Heart right ventricle (tissue), 16 donors: ENCODE measurements at regions not wholly inside any gene's neighbourhood (a gene's known extent, or its start where the extent isn't known, plus 50 kb on each side); places are given as distances from the start of the nearest gene placed in this dataset.

Source experiments
- ATAC-seq, 8 donors: fragments of 200-7000 bp; cut with Tn5 transposase; one replicate each; pipeline ENCODE4 v1.9.1; 2020; ENCODE audit warnings: mild to moderate bottlenecking in 8 of 8, moderate library complexity in 8 of 8, moderate number of reproducible peaks in 1 of 8
- DNase-seq, 2 donors: peaks; one replicate each; pipeline ENCODE4 v3.0.0-alpha.2; 2020
- H3K27ac ChIP-seq, 10 donors: fragments of 200-600 bp; sonication (generic) in 2 of 10; one replicate each; pipeline versions ENCODE4 v1.5.0 to v1.8.0; 2020 to 2022; ENCODE audit warnings: mild to moderate bottlenecking in 3 of 10
- H3K27me3 ChIP-seq, 7 donors: fragments of 200-600 bp; one replicate each; pipeline ENCODE4 v1.8.0; 2021 to 2022; ENCODE audit warnings: mild to moderate bottlenecking in 2 of 7
- H3K36me3 ChIP-seq, 9 donors: fragments of 200-600 bp; sonication (generic) in 1 of 9; one replicate each; pipeline versions ENCODE4 v1.5.0 to v1.8.0; 2020 to 2022; ENCODE audit warnings: mild to moderate bottlenecking in 2 of 9
- H3K4me1 ChIP-seq, 9 donors: fragments of 200-600 bp; sonication (generic) in 1 of 9; one replicate each; pipeline versions ENCODE4 v1.5.0 to v1.8.0; 2020 to 2022; ENCODE audit warnings: mild to moderate bottlenecking in 4 of 9
- H3K4me3 ChIP-seq, 10 donors: fragments of 200-600 bp; sonication (generic) in 2 of 10; one replicate each; pipeline versions ENCODE4 v1.5.0 to v1.8.0; 2020 to 2022; ENCODE audit warnings: mild to moderate bottlenecking in 7 of 10, moderate library complexity in 2 of 10
- H3K9me3 ChIP-seq, 11 donors: fragments of 200-600 bp in 10 of 11; sonication (generic) in 2 of 11; one replicate each; pipeline versions ENCODE4 v1.5.0 to v1.8.0; 2013 to 2022; ENCODE audit warnings: mild to moderate bottlenecking in 2 of 11, control low read depth in 1 of 11, moderate library complexity in 1 of 11
- CTCF ChIP-seq, 9 donors: fragments of 200-600 bp; sonication (generic) in 2 of 9; IDR thresholded peaks; one replicate each; pipeline versions ENCODE4 v1.5.0 to v1.8.0; 2021 to 2022; ENCODE audit warnings: antibody characterized with exemption in 9 of 9, mild to moderate bottlenecking in 5 of 9, moderate library complexity in 1 of 9
- WGBS, 2 donors: extraction: QIAGEN DNeasy Blood & Tissue Kit; methylation state at CpG; one replicate each; pipeline ENCODE4 v1.1.7; 2013; ENCODE audit warnings: inconsistent platforms in 1 of 2; 5-methylcytosine and 5-hydroxymethylcytosine counted together
- intact Hi-C, 10 donors: fragments of 100-400 bp; cut with DNase I; formaldehyde crosslinking; loops; one replicate each; pipeline versions ENCODE4 v1.11.1 to v1.14.2; 2022
- donor health status: Arrhythmogenic right ventricular cardiomyopathy.
- donor health status: ischemic (EF 13 %, LVEDD 7.1; RV severe dilation, severe dysfunction).
- donor health status: healthy with polysubstance abuse.
- donor health status: DM: no; HTN: yes; CAD: no.
- donor health status: DM: no; HTN: no; CAD: no.
- donor health status: ischemic (EF 25% LVEDD 6.9; RV normal size, moderate dysfunction).
- donor health status: ischemic (EF 25% LVEDD 5.7; RV mildly dilated, moderate dysfunction).
- donor health status: healthy.
- donor health status: DM: yes; HTN: yes; CAD: no.
- donor health status: Ischemic cardiomyopathy.
- donor health status: ischemic (EF 35%, LVEDD 5.7; RV mildly dilated, moderate dysfunction).
- donor health status: nonischemic (EF 11% LVEDD 7.7; RV severe dilation, severe dysfunction).
- donor health status: DM: yes; HTN: yes; CAD: no.
- donor health status: PGD.
- donor health status: ischemic (EF 29% LVEDD 5.4; RV normal size, mild dysfunction).
- donor health status: nonischemic (EF 23%, LVEDD 6.1; RV moderate dilation, normal function).

DNA sequence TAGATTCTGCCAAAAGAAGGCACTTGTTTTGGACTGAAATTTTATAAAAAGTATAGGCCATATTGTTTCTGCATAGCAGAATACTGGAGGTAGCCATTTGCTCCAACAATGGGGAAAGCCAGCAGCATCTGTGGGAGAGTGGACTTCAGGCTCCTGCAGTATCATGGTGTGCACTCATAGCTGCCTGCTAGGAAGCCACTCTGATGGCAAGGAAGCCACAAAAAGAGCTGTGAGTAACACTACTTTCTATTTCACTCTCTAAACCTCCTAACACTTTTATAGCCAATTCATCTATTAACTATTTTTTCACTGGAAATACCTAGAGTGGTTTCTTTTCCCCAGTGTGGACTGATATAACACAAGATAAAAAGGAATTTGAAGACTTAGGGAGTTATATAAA lies 144.4 kb upstream of the KCNJ3 start:
- intact Hi-C loops = no loop called here
- Histone ChIP-seq H3K27ac (no peak overlapping the region), H3K4me3 (no peak overlapping the region), H3K9me3 (peaks cover 0 to 12% (median 0%) of the 10 kb centered on the region in 11 donors), H3K27me3 (no peaks in the 10 kb centered on the region), H3K36me3 (no peaks in the 10 kb centered on the region), H3K4me1 (no peaks in the 10 kb centered on the region)
- ATAC-seq (no peak), DNase-seq (no peak)
- no peak for TF ChIP-seq CTCF (IDR thresholded peaks at IDR 0.05)

GRCh38 chr2:154555710-154556109 lies 142.8 kb upstream of the KCNJ3 start:
- intact Hi-C loops = no loop called here
- Histone ChIP-seq H3K36me3 (no peaks in the 10 kb centered on the region), H3K27me3 (no peaks in the 10 kb centered on the region), H3K9me3 (peaks cover 0 to 12% (median 0%) of the 10 kb centered on the region in 11 donors), H3K27ac (no peak overlapping the region), H3K4me3 (no peak overlapping the region), H3K4me1 (no peaks in the 10 kb centered on the region)
- no peak for ATAC-seq
- DNase-seq = no peak
- TF ChIP-seq CTCF (IDR thresholded peaks at IDR 0.05) = no peak
- 93 to 95% methylated on average over 1 of the region's 1 CpG for WGBS, 2 donors

DNA sequence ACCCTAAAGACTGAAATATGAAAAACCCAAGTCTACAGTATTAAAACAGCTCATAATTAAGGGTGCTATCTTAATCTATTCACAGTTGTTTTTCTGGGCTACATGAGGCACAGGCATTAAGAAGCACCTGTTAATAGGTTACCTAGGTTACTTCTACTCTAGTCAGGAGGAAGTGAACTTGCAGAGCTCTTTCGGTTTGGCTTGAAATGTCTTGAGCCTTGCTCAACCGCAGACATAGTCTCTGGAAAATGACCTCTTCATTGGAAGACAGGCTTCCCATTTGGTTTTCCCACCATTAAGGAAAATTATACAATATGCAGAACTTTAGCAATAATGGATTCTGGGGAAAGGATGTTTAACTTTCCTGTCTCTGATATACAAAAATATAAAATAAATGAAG lies 142.3 kb upstream of the KCNJ3 start:
- TF ChIP-seq CTCF (IDR thresholded peaks at IDR 0.05) = no peak
- Histone ChIP-seq H3K4me1 (no peaks in the 10 kb centered on the region), H3K36me3 (no peaks in the 10 kb centered on the region), H3K27ac (no peak overlapping the region), H3K4me3 (no peak overlapping the region), H3K9me3 (peaks cover 0 to 12% (median 0%) of the 10 kb centered on the region in 11 donors), H3K27me3 (no peaks in the 10 kb centered on the region)
- ATAC-seq = no peak
- WGBS, 2 donors = 86 to 87% methylated on average over 2 of the region's 2 CpGs
- no peak for DNase-seq
- intact Hi-C loops = no loop called here

DNA sequence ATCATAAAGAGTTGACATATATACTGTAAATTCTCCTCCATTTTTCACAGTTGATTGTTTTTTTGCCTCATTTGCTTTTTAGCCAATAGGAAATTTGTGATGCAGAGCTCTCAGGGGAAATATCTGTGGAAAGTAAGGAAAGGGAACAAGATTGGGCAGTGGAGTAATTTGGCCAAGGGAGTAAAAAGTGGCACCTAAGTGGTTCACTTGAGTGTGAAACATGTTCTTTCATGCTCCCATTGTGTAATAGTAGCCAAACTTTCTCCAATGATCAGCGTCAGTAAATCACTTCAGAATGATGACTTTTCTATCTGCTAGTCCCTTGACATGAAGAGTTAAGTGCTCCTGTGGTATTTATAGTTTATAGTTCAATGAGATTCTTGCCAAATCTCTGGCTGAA lies 141.9 kb upstream of the KCNJ3 start:
- intact Hi-C loops = no loop called here
- no peak for ATAC-seq
- Histone ChIP-seq H3K4me1 (no peaks in the 10 kb centered on the region), H3K9me3 (peaks cover 0 to 13% (median 0%) of the 10 kb centered on the region in 11 donors), H3K36me3 (no peaks in the 10 kb centered on the region), H3K27me3 (no peaks in the 10 kb centered on the region), H3K27ac (no peak overlapping the region), H3K4me3 (no peak overlapping the region)
- 41 to 63% methylated on average over 1 of the region's 1 CpG for WGBS, 2 donors
- no peak for DNase-seq
- TF ChIP-seq CTCF (IDR thresholded peaks at IDR 0.05) = no peak

DNA sequence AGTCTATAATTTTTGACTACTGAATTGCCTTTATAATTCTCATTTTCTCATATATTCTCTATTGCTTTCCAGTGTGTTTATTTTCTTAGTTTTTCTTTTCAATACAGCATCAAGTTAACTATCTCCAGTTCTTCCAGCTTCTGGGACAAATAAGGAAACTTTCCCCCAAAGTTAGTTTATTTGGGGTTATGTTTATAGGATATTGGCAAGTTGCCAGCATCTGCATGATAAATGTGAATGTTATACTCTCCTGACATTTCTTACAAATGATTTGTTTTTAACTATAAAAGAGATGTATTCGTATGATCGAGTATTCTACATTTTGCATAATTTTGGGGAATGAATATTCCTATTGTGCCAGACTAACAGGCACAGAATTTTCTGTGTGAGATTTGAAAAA lies 140.6 kb upstream of the KCNJ3 start:
- DNase-seq (no peak), ATAC-seq (no peak)
- no peak overlapping the region for H3K4me3 ChIP-seq
- intact Hi-C loops = no loop called here
- no peaks in the 10 kb centered on the region for H3K36me3 ChIP-seq
- peaks cover 0 to 15% (median 0%) of the 10 kb centered on the region in 11 donors for H3K9me3 ChIP-seq
- no peak for TF ChIP-seq CTCF (IDR thresholded peaks at IDR 0.05)
- 73 to 87% methylated on average over 2 of the region's 2 CpGs for WGBS, 2 donors
- no peaks in the 10 kb centered on the region for H3K27me3 ChIP-seq
- no peak overlapping the region for H3K27ac ChIP-seq
- no peaks in the 10 kb centered on the region for H3K4me1 ChIP-seq
